GM19463 (cell line): ENCODE measurements at regions not wholly inside any gene's neighbourhood (a gene's known extent, or its start where the extent isn't known, plus 50 kb on each side); places are given as distances from the start of the nearest gene placed in this dataset.

Source experiments
- ATAC-seq: cut with Tn5 transposase; IDR thresholded peaks from one replicate; pipeline ENCODE4 v1.9.1; 2021; ENCODE audit warnings: mild to moderate bottlenecking, moderate library complexity; ENCODE audit not compliant: unreplicated experiment

GRCh38 chr5:67537439-67538148 is 341.0 kb upstream of the CD180 start:
- ATAC-seq: no peak

- ATAC-seq: no peak
These were observed 340.3 kb upstream of the CD180 start for GRCh38 chr5:67536866-67537265.

DNA sequence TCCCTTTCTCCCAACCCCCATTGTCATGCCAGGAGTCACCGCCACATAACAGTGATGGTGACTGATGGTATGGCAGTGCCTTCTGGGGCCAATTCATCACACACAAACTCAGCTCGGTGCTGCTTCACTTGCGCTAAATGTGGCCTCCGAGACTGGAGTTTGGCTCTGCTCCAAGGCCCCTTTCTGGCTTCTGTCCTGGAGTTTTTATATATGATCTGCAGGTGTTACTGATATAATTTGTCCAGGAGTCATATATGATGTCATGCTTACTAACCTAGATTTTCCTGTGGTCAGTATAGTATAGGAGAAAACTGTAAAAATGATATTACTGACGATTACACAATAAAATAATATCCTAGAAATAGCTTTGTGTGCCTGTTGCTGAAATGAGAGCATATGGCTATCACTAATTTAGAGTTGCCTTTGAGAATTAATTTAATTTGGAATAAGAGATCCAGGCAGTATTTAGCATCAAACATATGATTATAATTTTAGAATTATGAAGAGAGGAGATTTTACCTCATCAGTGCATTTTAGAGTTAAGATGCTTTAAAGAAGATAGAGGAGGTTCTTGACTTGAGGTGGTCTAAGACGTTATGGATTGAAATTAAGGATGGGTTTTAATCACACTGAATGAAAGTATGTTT is 334.1 kb upstream of the CD180 start:
- ATAC-seq: no peak

- ATAC-seq: no peak
These were observed 332.4 kb upstream of the CD180 start for GRCh38 chr5:67528953-67529352.

- ATAC-seq: no peak
These were observed 330.2 kb upstream of the CD180 start for GRCh38 chr5:67526793-67527192.

DNA sequence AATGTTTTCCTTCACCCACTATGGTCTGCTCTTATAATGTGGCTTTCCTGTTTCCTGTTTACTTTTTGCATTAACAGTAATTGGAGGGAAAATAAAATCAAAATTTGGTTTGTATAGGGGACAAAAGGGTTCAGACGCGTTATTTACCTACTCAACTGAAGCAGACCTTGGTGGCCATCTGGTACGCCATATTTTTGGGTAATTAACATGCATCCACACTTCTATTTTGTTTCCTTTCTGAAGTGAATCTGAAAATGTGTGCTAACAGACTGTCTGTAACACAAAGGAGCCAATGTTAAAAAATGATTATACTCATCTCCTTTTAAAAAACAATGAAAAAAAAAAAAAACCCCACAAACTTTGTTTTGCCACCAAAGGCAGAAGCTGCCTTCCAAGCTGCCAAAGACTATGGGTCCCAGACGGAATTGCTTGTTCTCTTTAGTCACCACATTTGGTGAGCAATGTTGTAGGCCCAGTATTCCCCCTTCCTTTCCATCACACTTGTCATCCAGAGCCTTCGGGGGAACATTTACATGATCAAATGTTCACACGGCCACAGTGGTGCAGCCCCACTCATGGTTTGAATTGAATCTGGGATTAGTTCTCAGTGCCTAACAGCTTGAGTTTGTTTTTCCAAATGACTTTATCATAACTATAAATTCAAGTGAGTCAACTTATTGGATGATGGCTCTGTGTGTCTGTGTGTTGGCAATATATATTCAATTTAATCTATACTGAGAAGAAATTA is 323.7 kb upstream of the CD180 start:
- ATAC-seq: no peak

GRCh38 chr5:67518227-67518626 is 321.6 kb upstream of the CD180 start:
- no peak for ATAC-seq

DNA sequence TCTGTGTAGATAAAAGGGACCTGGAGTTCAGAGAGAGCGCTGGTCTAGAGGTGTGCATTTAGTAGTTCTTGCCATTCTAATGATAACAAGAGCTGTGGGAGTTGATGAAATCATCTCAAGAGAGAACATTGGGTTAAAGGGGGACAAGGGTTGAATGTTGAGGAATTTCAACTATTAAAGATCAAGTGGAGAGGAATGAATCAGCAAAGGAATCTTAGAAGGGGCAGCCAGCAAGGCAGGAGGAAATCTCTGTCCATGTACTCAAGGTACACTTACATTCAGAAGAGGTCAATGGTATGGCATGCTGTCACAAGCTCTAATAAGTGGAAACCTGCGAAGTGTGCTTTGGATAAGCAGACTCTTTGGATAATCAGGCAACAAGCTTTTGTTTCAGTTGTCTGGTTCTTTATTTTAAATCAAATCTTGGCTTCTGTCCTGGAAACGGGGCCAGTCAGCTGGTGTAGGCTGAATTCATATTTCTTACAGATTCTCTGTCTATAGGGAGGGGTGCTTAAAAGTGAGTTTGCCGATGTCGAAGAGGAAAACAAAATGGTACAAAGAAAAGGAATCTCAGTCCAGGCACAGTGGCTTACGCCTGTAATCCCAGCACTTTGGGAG is 320.5 kb upstream of the CD180 start:
- ATAC-seq: no peak

DNA sequence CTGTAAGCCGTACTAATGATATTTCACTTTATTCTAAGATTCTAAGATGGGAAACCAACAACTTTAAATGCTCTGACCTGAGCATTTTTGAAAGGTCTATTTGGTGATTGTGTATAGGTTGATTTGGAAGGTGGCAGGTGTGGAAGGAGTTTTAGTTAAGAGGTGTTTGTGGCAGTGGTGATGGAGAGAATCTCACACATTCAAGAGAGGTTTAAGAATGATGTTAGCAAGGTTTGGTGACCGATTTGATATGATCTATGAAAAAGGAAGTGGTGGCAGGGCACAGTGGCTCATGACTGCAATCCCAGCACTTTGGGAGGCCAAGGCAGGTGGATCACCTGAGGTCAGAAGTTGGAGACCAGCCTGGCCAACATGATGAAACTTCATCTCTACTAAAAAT is 319.2 kb upstream of the CD180 start:
- ATAC-seq: no peak

DNA sequence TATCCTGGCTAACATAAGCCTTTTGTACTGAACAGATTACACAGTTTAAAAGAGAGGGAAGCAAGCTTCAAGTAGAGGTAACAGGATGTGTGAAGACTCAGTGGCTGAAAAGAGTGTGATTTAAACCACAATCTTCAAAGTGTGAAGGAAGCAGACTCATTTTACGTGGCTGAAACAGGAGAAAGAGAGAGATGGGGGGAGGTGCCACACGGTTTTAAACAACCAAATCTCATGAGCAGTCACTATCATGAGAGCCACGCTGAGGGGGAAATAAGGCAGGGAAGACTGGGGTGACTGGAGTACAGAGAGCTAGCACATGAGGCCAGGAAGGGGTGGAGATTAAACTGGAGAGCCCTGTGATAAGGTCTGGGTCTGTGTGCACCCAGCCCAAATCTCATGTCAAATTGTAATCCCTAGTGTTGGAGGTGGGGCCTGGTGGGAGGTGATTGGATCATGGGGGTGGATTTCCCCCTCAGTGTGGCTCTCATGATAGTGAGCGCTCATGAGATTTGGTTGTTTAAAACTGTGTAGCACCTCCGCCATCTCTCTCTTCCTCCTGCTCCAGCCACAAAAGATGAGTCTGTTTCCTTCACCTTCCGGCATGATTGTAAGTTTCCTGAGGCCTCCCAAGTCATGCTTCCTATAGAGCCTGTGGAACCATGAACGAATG is 318.6 kb upstream of the CD180 start:
- ATAC-seq: no peak

GRCh38 chr5:67512758-67513157 is 316.2 kb upstream of the CD180 start:
- ATAC-seq: no peak

- ATAC-seq: no peak
These were observed 315.3 kb upstream of the CD180 start for GRCh38 chr5:67511911-67512310.

DNA sequence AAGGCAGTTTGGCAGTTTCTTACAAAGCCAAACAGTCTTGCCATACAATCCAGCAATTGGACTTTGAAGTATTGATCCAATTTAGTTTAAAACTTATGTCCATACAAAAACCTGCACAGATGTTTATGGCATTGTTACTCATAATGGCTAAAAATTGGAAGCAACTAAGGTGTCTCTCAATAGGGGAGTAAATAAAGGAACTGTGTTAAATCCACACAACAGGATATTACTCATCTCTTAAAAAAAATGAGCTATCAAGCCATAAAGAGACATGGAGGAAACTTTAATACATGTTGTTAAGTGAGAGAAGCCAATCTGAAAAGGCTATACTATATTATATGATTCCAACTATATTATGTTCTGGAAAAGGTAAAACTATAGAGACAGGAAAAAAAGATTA is 313.6 kb upstream of the CD180 start:
- ATAC-seq: no peak

DNA sequence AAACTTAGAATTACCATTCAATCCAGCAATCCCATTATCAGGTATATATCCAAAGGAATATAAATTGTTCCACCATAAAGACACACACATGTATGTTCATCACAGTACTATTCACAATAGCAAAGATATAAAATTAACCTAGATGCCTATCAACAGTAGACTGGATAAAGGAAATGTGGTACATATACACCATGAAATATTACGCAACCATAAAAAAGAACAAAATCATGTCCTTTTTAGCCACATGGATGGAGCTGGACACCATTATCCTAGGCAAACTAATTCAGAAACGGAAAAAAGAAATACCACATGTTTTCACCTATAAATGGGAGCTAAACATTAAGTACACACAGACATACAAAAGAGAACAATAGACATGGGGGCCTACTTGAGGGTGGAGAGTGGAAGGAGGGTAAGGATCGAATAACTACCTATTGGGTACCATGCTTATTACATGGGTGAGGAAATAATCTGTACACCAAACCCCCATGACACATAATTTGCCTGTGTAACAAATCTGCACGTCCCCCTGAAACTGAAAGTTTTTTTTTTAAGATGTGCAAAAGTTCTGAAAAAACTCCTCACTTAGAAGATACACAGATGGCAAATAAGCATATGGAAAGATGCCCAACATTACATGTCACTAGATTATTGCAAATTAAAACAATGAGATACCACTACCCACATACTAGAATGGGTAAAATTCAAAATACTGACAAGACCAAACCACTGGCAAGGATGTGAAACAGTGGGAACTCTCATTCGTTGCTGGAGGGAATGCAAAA is 313.0 kb upstream of the CD180 start:
- no peak for ATAC-seq

GRCh38 chr5:67506241-67506640 is 309.6 kb upstream of the CD180 start:
- no peak for ATAC-seq

GRCh38 chr5:67502951-67503350 is 306.4 kb upstream of the CD180 start:
- no peak for ATAC-seq

- no peak for ATAC-seq
These were observed 299.5 kb upstream of the CD180 start for GRCh38 chr5:67496051-67496450.

- no peak for ATAC-seq
These were observed 298.5 kb upstream of the CD180 start for GRCh38 chr5:67495072-67495471.

DNA sequence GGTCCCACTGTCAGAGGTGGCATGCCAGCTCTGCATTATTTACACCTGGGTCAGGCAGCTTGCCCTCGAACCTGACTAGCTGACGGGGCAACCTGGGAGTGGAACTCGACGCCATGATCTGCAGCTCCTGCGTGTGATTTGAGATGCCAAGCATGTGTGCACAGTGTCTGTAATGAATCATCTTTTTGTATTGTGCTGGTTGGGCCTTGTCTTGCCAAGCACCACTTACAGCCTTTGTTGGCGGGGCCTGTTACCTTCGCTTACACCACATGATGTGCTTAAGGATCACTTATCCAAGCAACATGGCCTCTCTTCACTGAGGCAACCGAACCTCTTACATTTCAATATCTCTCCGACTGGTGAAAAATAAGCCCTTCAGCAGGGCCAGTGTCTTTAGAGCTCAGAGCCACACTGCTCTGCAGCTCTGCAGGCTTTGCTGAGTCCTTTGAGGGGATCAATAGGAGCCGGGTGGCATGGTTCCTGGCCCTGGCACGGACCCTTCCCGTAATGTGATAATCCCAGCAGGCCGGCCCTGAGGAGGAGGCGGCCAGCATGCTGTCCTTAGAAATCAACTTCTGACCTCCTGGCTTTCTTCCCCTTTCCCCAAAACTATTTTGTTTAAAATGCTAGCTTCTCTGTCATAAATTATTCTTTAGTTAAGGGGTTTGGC is 297.7 kb upstream of the CD180 start:
- no peak for ATAC-seq

DNA sequence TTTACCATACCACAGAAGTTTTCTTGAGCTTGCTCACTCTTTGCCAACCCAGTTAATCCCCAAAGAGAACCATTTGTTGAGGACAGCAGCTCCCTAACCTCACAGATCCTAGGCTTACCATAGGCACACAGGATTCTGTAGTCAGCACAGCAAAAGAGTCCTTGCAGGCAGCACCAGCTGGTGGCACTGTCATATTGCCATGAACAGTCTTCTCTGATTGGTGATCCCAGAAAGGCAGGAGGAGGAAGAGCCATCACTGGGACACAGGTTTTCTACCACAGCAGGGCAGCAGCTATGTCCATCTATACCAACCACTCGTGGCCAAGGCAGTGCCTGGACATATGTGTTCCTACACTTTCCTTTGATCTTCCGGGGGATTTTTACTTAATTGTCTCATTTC is 297.1 kb upstream of the CD180 start:
- ATAC-seq: no peak
